ENCODE measurements at regions not wholly inside any gene's neighbourhood (a gene's known extent, or its start where the extent isn't known, plus 50 kb on each side); places are given as distances from the start of the nearest gene placed in this dataset.

DNA sequence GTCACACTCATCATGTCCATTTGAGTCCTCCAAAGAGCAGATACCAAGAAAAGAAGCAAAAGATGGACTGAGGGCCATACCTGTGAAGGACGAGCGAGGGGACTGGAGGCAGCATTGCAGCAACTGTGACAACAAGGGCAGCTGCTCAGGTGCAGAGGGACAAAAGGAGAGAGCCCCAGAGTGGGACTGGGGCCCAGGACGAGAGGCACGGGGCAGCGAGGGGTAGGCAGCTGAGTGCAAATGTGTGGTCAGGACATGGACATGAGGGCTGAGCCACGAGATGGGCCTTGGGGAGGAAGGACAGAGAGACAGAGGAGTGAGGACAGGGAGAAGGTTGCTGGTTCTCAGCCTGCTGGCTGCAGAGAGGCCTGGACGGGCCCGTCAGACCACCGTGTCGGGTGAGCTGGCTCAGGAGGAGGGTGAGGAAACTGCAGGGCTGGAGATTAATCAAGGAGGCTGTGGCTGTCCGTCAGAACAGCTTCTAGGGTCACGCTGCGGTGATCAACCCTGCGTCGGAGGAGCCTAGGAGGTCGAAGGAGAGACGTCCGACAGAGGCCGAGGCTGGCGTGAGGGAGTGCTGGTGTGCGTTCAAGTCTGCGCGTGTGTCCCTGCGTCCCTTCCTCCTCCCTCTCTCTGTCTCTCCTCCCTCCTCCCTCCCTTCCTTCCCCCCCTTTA, 206.8 kb upstream of the HDAC4 start:
- intact Hi-C loops (cut with DNase I; ENCODE audit: low total_unique reads) = no loop called here
- 57% methylated on average over 24 of the region's 24 CpGs for WGBS, 2 donors

DNA sequence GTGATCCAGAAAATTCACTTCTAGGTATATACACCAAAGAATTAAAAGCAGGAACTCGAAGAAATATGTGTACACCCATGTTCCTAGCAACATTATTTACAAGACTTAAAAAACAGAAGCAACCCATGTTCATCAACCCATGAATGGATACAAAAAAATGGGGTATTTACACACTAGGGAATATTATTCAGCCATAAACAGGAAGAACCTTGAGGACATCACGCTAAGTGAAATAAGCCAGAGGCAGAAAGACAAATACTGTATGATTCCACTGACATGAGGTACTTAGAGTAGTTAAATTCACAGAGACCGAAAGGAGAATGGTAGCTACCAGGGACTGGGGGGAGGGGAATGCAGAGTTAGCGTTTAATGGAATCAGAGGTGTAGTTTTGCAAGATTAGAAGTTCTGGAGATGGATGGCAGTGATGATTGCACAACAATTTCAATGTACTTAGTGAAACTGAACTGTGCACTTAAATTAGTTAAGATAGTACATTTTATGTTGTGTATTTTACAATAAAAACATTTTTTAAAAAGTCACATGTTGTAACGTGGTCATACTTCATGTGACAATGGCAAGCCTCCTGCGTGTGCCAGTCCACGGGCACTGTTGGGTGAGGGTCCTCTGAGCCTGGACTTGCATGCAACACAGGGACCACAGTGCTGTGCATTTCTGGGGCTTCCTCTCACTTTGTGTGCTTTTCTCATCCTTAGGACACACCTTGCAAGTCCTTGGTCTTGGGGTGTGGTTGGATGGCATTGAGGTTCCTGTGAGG, 206.1 kb upstream of the HDAC4 start:
- Histone ChIP-seq H3K9me3 (no peaks in the 10 kb centered on the region), H3K36me3 (ENCODE audit: low read depth, missing control alignments) (no peaks in the 10 kb centered on the region), H3K27me3 (no peaks in the 10 kb centered on the region), H3K4me3 (no peak overlapping the region), H3K4me1 (no peaks in the 10 kb centered on the region), H3K27ac (no peak overlapping the region)
- intact Hi-C loops (cut with DNase I; ENCODE audit: low total_unique reads) = no loop called here
- 93 to 94% methylated on average over 7 of the region's 7 CpGs for WGBS, 2 donors
- TF ChIP-seq, protein P1, sequence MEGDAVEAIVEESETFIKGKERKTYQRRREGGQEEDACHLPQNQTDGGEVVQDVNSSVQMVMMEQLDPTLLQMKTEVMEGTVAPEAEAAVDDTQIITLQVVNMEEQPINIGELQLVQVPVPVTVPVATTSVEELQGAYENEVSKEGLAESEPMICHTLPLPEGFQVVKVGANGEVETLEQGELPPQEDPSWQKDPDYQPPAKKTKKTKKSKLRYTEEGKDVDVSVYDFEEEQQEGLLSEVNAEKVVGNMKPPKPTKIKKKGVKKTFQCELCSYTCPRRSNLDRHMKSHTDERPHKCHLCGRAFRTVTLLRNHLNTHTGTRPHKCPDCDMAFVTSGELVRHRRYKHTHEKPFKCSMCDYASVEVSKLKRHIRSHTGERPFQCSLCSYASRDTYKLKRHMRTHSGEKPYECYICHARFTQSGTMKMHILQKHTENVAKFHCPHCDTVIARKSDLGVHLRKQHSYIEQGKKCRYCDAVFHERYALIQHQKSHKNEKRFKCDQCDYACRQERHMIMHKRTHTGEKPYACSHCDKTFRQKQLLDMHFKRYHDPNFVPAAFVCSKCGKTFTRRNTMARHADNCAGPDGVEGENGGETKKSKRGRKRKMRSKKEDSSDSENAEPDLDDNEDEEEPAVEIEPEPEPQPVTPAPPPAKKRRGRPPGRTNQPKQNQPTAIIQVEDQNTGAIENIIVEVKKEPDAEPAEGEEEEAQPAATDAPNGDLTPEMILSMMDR (IDR thresholded peaks at IDR 0.05) = no peak
- no peak for TF ChIP-seq POLR2A (IDR thresholded peaks at IDR 0.05)
- no peak for DNase-seq

More for the DNA sequence above, 206.8 kb upstream of the HDAC4 start:
- Histone ChIP-seq H3K27ac (no peak overlapping the region), H3K9me3 (no peaks in the 10 kb centered on the region), H3K27me3 (no peaks in the 10 kb centered on the region), H3K4me3 (no peak overlapping the region), H3K4me1 (no peaks in the 10 kb centered on the region), H3K36me3 (ENCODE audit: low read depth, missing control alignments) (no peaks in the 10 kb centered on the region)
- TF ChIP-seq, protein P1 (IDR thresholded peaks at IDR 0.05) = no peak
- no peak for TF ChIP-seq POLR2A (IDR thresholded peaks at IDR 0.05)
- peak; percentile 31 for DNase-seq

DNA sequence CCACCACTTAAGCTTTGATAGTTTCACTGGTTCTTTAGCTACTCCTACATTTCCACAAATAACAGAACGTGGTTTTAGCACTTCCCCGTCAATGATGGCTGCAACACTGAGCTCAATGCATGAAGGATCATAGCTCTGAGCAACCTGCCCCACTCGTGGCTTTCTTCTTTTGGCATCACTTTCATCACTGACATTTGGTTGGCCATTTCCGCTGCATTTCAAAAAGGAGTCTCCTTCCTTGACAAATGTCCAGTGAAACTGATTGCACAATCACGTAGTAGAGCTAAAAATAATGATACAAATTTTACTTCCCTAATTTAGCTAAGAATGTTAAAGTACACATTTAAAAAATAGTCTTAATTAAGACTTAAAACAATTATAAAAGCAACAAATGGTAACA, 205.2 kb upstream of the HDAC4 start:
- Histone ChIP-seq H3K27ac (no peak overlapping the region), H3K4me1 (no peaks in the 10 kb centered on the region)
- DNase-seq = no peak

DNA sequence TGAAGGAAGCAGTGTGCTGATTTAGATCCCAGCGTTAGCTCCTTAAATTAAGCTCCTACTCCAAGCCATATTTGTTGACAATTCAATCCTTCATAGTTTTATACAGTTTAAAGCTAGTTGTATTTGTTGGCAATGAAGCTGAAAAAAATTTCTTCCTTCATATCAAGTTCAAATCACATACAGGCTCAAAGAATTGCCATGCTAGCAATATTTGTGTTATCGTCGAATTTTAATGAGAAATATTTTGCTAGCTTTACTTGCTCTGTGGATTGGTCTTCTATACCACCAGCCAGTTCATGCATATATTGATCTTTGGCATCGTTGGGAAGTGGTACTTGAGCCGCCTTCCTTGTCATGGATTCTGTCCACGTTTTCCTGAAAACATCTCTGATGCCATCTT, 204.6 kb upstream of the HDAC4 start:
- Histone ChIP-seq H3K36me3 (ENCODE audit: low read depth, missing control alignments) (no peaks in the 10 kb centered on the region), H3K4me1 (no peaks in the 10 kb centered on the region), H3K27ac (no peak overlapping the region), H3K4me3 (no peak overlapping the region), H3K27me3 (no peaks in the 10 kb centered on the region), H3K9me3 (no peaks in the 10 kb centered on the region)
- DNase-seq = no peak
- no peak for TF ChIP-seq POLR2A (IDR thresholded peaks at IDR 0.05)
- WGBS, 2 donors = 80 to 85% methylated on average over 6 of the region's 6 CpGs
- intact Hi-C loops (cut with DNase I; ENCODE audit: low total_unique reads) = no loop called here

More for the DNA sequence above, 205.2 kb upstream of the HDAC4 start:
- Histone ChIP-seq H3K36me3 (ENCODE audit: low read depth, missing control alignments) (no peaks in the 10 kb centered on the region), H3K9me3 (no peaks in the 10 kb centered on the region), H3K27me3 (no peaks in the 10 kb centered on the region), H3K4me3 (no peak overlapping the region)
- TF ChIP-seq POLR2A (IDR thresholded peaks at IDR 0.05) = no peak
- TF ChIP-seq, protein P1 (IDR thresholded peaks at IDR 0.05) = no peak
- intact Hi-C loops (cut with DNase I; ENCODE audit: low total_unique reads) = no loop called here
- WGBS, 2 donors = 69 to 72% methylated on average over 5 of the region's 5 CpGs

DNA sequence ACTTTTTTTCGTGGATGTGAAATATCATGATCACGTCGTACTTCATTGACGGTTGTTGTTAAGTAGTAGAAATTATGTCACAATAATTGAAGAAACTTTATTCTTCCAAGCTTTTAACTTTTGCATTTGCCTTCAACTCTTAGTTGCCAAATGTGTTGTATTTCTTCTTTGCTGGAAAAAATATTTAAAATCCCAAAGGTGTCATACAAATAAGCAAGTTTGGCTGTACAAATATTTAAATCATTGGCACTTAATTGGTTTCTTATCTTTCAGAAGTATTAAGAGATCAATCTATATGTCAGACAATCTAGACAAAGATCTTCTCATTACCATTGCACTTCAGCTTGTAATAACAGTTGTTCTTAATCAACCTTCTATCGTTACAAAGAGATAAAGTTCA, 204.0 kb upstream of the HDAC4 start:
- Histone ChIP-seq H3K4me1 (no peaks in the 10 kb centered on the region), H3K27me3 (no peaks in the 10 kb centered on the region), H3K27ac (no peak overlapping the region), H3K4me3 (no peak overlapping the region), H3K9me3 (no peaks in the 10 kb centered on the region), H3K36me3 (ENCODE audit: low read depth, missing control alignments) (no peaks in the 10 kb centered on the region)
- intact Hi-C loops (cut with DNase I; ENCODE audit: low total_unique reads) = no loop called here
- TF ChIP-seq POLR2A (IDR thresholded peaks at IDR 0.05) = no peak
- TF ChIP-seq, protein P1 (IDR thresholded peaks at IDR 0.05) = no peak
- DNase-seq = no peak
- WGBS, 2 donors = 82 to 83% methylated on average over 5 of the region's 5 CpGs

All from testis (tissue), 2 donors.